Stimulated activated naive B cell treated with anti-CD40 and anti-IgM and Interleukin-4, amounts not matched to agents 10 μg/mL and 1 μg/mL and 100 μg/mL, for 72 hours (primary cell): ENCODE measurements at regions not wholly inside any gene's neighbourhood (a gene's known extent, or its start where the extent isn't known, plus 50 kb on each side); places are given as distances from the start of the nearest gene placed in this dataset.
"Not testable (repeated sequence)": the region's sequence is repeated elsewhere in the genome, so short reads cannot be mapped to it uniquely, and the experiment has no call there.

ENCODE experiments used
- ATAC-seq, 2 donors: fragments of 150-1000 bp; cut with Tn5 transposase; replicated peaks; 2 replicates each; pipeline ENCODE4 v1.10.0; 2021; ENCODE audit warnings: moderate library complexity in 1 of 2
- DNase-seq: peaks from one replicate; pipeline ENCODE4 v3.0.0; 2021
- H3K27ac Mint-ChIP-seq: one replicate; pipeline ENCODE4 v1.8.0; 2022; ENCODE audit warnings: mild to moderate bottlenecking, mixed read lengths
- H3K27me3 Mint-ChIP-seq, 2 donors: one replicate each; pipeline ENCODE4 v1.8.0; 2022; ENCODE audit warnings: mixed read lengths in 2 of 2
- H3K36me3 Mint-ChIP-seq, 2 donors: one replicate each; pipeline ENCODE4 v1.8.0; 2022; ENCODE audit warnings: mixed read lengths in 2 of 2, mild to moderate bottlenecking in 1 of 2
- H3K4me1 Mint-ChIP-seq, 2 donors: one replicate each; pipeline ENCODE4 v1.8.0; 2022; ENCODE audit warnings: mixed read lengths in 2 of 2, mild to moderate bottlenecking in 1 of 2
- H3K4me3 Mint-ChIP-seq, 2 donors: one replicate each; pipeline ENCODE4 v1.8.0; 2022; ENCODE audit warnings: mild to moderate bottlenecking in 2 of 2, mixed read lengths in 2 of 2, moderate library complexity in 1 of 2
- H3K9me3 Mint-ChIP-seq, 2 donors: one replicate each; pipeline ENCODE4 v1.8.0; 2022; ENCODE audit warnings: mixed read lengths in 2 of 2, mild to moderate bottlenecking in 1 of 2

DNA sequence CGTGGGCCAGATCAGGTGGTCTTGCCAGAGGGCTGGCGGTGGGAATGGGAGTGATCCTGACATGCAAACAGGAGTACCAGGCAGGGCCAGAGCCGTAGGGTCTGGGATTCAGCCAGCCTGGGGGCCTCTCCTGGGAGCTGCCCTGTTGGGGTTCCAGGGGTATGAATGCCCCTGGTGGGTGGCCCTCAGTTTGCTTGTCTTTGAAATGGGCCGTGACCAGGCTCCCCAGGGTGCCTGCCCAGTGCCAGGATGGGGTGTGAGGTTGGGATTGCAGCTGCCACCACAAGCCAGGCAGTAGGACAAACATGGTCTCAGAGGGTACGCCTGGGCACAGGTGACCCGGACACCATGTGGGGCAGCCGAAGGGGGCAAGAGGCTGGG, 168.8 kb downstream of the KIF26A start:
- no peak for DNase-seq
- no peak overlapping the region for H3K4me3 Mint-ChIP-seq
- H3K9me3 Mint-ChIP-seq = peaks cover 11 to 12% of the 10 kb centered on the region in 2 donors
- H3K4me1 Mint-ChIP-seq = no peaks in the 10 kb centered on the region
- no peak overlapping the region for H3K27ac Mint-ChIP-seq
- H3K27me3 Mint-ChIP-seq = peaks cover 9 to 12% of the 10 kb centered on the region in 2 donors
- no peak for ATAC-seq
- H3K36me3 Mint-ChIP-seq = no peaks in the 10 kb centered on the region

DNA sequence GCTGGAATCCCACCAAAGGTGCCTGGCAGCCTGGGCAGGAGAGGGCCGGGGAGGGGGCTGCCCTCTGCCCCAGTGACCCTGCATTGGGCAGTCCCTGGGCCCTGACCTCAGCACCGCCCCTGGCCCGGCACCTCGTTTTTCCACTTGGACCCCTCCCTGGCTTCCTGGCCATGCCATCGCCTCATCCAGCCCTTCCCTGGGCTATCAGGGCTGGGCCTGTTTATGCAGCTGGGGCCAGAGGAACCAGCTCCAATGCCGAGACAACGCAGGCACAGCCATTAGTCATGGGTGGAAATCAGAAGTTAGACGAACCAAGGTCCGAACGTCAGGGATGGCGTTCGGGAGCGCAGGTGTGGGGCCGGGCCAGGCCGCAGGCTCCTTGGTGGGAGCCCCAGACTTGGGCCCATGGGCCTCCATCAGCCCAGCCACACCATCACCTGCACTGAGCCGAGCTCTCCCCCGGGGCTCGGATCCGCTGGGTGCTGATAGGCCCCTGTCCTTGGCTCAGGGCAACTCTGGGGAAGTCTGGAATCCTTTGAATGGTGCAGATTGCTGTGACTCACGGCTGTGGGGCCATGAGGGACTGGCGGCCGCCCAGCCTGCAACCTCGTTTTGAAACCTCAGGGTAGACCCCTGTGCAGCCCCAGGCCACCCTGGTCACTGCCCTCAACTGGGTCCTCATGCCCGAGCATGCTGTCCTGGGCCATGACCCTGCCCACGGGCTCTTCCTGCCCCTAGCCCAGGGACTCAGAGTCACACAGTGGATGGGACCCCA, 169.4 kb downstream of the KIF26A start:
- Mint-ChIP-seq H3K27ac (no peak overlapping the region), H3K4me3 (no peak overlapping the region)

DNA sequence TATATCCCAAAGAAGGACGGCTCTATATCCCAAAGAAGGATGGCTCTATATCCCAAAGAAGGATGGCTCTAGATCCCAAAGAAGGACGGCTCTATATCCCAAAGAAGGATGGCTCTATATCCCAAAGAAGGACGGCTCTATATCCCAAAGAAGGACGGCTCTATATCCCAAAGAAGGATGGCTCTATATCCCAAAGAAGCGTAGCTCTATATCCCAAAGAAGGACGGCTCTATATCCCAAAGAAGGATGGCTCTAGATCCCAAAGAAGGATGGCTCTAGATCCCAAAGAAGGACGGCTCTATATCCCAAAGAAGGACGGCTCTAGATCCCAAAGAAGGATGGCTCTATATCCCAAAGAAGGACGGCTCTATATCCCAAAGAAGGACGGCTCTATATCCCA, 170.1 kb downstream of the KIF26A start:
- not testable (repeated sequence) for ATAC-seq, DNase-seq, H3K36me3 Mint-ChIP-seq, H3K4me3 Mint-ChIP-seq, H3K4me1 Mint-ChIP-seq, H3K27ac Mint-ChIP-seq
- H3K27me3 Mint-ChIP-seq = peaks cover 9 to 12% of the 10 kb centered on the region in 2 donors
- peaks cover 11 to 12% of the 10 kb centered on the region in 2 donors for H3K9me3 Mint-ChIP-seq

More for the DNA sequence above, 169.4 kb downstream of the KIF26A start:
- Mint-ChIP-seq H3K4me1 (no peaks in the 10 kb centered on the region), H3K27me3 (peaks cover 9 to 12% of the 10 kb centered on the region in 2 donors), H3K9me3 (peaks cover 11 to 12% of the 10 kb centered on the region in 2 donors), H3K36me3 (no peaks in the 10 kb centered on the region)
- ATAC-seq (no peak), DNase-seq (no peak)

DNA sequence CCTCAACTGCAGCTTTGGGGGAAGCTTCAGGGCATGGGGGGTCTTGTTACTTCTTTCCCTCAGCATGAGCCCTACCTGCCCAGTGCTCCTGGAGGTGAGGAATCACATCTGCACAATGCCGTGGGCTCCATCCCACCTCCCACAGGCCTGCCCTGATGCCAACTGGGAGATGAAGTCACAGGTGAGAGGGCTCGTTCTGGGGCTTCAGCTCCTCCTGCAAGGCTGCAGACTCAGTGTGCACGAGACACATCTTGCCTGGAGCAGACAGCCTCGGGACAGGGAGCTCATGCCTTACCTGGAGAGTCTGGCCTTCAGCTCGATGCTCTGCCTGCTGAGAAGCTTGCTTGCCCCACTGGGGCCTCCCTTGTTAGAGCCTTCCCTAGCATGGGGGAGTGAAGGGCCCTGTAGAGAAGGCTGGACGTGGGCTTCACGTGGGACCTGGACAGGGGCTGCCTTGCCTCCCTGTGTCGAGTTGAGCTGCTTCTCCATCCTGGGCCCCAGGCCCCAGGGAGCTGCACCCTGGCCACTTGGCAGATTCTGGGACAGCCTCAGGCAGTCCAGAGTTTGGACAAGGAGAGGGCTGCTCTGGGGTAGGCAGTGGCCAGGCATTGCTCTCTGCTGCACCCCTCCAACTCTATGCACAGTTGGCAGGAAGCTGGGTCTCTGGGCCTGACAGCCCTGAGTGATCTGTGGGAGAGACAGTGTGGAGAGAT, 171.4 kb downstream of the KIF26A start:
- Mint-ChIP-seq H3K9me3 (peaks cover 11 to 12% of the 10 kb centered on the region in 2 donors), H3K4me1 (no peaks in the 10 kb centered on the region), H3K36me3 (no peaks in the 10 kb centered on the region), H3K4me3 (no peak overlapping the region), H3K27ac (no peak overlapping the region), H3K27me3 (peaks cover 5 to 12% of the 10 kb centered on the region in 2 donors)
- ATAC-seq = no peak
- DNase-seq = no peak

DNA sequence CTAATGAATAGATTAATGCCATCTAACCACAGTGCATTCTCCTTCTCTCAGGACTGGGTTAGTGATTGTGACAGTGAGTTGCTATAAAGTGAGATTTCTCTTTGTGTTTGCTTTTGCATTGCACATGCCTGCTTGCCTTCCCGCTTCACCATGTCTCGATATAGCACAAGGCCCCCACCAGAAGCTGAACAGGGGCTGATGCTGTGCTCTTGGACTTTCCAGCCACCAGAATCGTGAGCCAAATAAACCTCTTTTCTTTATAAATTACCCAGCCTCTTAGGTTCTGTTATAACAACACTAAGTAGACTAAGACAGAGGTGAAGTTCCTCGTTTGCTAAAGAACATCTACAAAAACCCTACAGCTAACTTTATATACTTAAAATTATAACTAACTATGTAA, 173.0 kb downstream of the KIF26A start:
- Mint-ChIP-seq H3K27ac (no peak overlapping the region), H3K36me3 (no peaks in the 10 kb centered on the region), H3K4me1 (no peaks in the 10 kb centered on the region), H3K27me3 (peaks cover 0 to 8% of the 10 kb centered on the region in 2 donors), H3K4me3 (no peak overlapping the region), H3K9me3 (peaks cover 11 to 12% of the 10 kb centered on the region in 2 donors)
- no peak for DNase-seq
- ATAC-seq = no peak

DNA sequence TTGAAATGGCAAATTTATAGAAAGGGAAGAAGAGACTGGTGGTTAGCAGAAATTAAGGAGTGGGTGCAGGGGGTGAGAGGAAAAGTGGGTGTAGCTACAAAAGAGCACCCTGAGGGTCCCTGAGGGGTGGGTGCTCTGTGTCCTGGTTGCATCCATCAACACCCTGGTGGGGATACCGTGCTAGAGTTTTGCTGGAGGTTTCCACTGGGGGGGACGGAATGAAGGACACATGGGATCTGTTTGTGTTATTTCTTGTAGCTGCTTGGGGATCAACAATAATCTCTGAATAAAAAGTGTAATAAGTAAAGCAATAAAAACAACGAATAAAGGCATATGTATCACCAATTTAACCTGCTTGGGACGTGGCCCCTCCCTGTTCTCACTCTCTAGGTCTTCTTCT, 175.3 kb downstream of the KIF26A start:
- no peaks in the 10 kb centered on the region for H3K27me3 Mint-ChIP-seq
- no peak for ATAC-seq
- no peaks in the 10 kb centered on the region for H3K36me3 Mint-ChIP-seq
- H3K4me1 Mint-ChIP-seq = no peaks in the 10 kb centered on the region
- H3K9me3 Mint-ChIP-seq = peaks cover 11 to 12% of the 10 kb centered on the region in 2 donors
- no peak for DNase-seq
- no peak overlapping the region for H3K4me3 Mint-ChIP-seq
- no peak overlapping the region for H3K27ac Mint-ChIP-seq

DNA sequence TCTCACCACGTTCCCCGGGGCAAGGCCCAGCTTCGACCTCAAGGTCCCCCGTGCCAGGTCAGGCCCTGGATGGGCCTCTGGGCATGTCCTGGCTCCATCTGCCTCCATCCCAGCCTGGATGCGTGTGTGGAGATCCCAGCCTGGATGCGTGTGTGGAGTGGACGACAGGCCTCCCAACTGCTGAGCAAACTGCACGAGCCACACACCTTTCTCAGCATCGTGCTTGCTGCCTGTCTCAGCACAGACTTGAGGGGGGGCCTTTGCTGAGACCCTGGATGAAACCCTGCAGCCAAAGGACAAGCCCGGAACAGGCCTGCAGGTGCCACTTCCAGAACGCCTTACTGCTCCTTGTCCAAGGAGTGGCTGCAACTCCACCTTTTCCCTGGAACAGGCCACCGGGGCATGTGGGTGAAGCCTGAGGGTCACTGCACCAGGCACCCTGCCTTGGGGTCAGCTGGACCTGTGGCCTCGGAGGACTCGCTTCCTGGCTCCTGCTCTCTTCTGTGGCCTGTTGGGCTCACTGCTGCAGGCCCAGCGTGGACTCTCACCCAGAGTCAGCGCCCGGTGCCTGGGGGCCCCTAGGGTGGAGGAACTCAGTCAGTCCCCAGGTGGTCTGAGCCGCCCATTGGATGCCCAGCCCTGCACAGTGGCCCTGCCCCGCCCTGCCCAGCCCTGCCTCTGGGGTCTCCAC, 176.0 kb downstream of the KIF26A start:
- Mint-ChIP-seq H3K9me3 (peaks cover 11 to 12% of the 10 kb centered on the region in 2 donors), H3K27me3 (no peaks in the 10 kb centered on the region), H3K27ac (no peak overlapping the region), H3K4me1 (no peaks in the 10 kb centered on the region), H3K36me3 (no peaks in the 10 kb centered on the region), H3K4me3 (no peak overlapping the region)
- no peak for ATAC-seq
- no peak for DNase-seq

DNA sequence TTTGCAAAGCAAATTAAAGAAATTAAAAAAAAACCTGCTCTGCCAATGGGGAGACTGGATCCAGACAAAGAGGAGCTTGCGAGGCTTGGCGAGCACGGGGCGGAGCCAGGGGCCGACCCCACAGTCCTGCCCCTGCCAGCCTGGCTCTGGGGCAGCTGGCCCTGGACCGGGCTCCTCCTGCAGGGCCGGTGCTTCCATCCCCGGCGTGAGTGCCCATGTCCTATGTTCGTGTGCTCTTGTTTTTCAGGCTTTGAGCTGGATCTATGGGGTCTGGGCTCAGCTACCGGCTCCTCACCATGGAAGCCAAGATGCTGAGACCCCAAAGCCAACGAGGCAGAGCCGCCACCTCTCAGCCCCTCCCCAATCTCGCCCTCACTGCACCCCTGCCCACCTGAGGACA, 176.8 kb downstream of the KIF26A start:
- no peaks in the 10 kb centered on the region for H3K4me1 Mint-ChIP-seq
- H3K9me3 Mint-ChIP-seq = peaks cover 9 to 12% of the 10 kb centered on the region in 2 donors
- H3K27ac Mint-ChIP-seq = no peak overlapping the region
- DNase-seq (no peak), ATAC-seq (no peak)
- no peaks in the 10 kb centered on the region for H3K27me3 Mint-ChIP-seq
- H3K36me3 Mint-ChIP-seq = no peaks in the 10 kb centered on the region
- no peak overlapping the region for H3K4me3 Mint-ChIP-seq

DNA sequence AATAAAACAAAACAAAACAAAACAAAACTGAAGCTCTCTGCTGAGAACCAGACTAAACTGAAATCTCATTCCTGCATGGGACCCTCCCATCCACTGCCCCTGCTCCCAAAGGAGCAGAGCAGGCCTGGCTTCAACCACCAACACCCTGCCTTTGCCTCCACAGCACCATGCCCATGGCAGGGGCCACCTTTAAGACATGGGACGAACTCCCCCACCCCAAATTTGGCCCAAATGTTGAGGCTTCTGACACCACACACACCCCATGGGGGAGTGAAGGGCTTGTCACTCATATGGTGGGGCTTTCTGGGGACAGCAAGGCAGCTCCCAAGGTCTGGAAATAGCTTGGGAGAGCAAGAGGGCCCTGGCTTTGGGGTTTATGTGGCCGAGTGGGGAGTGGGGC, 177.2 kb downstream of the KIF26A start:
- Mint-ChIP-seq H3K27ac (no peak overlapping the region), H3K9me3 (peaks cover 5 to 7% of the 10 kb centered on the region in 2 donors), H3K4me1 (no peaks in the 10 kb centered on the region), H3K4me3 (no peak overlapping the region), H3K27me3 (peaks cover 0 to 3% of the 10 kb centered on the region in 2 donors), H3K36me3 (no peaks in the 10 kb centered on the region)
- ATAC-seq = no peak
- DNase-seq = no peak

DNA sequence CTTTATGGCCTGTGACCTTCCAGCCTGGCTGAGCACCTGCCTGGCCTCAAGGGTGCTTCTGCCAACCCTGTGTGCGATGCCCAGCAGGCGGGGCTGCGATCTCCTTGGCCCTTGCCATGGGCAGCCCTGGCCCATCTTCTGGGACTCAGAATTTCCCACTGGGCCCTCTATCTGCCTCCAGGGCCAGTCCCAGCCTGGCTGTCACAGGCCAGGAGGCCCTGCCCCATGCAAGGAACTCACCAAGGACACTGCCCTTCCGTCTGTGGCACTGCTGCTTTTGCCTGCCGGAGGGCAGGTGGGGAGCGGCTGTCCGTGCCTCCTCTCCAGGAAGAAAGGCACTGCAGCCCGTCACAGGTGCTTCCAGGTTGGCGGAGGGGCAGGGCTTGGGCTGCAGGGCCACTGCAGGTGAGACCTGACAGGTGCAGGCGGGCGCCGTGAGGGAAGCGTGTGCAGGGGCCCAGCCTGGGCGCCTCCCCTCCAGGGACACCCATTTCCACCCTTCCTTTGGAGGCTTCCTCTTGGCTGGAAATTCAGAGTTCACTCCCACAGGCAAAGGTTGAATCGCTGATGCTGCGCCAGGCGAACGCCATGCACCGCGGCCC, 177.8 kb downstream of the KIF26A start:
- no peak overlapping the region for H3K27ac Mint-ChIP-seq
- no peaks in the 10 kb centered on the region for H3K36me3 Mint-ChIP-seq
- no peak for ATAC-seq
- H3K4me1 Mint-ChIP-seq = no peaks in the 10 kb centered on the region
- H3K9me3 Mint-ChIP-seq = peaks cover 1 to 2% of the 10 kb centered on the region in 2 donors
- peaks cover 2 to 9% of the 10 kb centered on the region in 2 donors for H3K27me3 Mint-ChIP-seq
- DNase-seq = no peak
- H3K4me3 Mint-ChIP-seq = no peak overlapping the region

DNA sequence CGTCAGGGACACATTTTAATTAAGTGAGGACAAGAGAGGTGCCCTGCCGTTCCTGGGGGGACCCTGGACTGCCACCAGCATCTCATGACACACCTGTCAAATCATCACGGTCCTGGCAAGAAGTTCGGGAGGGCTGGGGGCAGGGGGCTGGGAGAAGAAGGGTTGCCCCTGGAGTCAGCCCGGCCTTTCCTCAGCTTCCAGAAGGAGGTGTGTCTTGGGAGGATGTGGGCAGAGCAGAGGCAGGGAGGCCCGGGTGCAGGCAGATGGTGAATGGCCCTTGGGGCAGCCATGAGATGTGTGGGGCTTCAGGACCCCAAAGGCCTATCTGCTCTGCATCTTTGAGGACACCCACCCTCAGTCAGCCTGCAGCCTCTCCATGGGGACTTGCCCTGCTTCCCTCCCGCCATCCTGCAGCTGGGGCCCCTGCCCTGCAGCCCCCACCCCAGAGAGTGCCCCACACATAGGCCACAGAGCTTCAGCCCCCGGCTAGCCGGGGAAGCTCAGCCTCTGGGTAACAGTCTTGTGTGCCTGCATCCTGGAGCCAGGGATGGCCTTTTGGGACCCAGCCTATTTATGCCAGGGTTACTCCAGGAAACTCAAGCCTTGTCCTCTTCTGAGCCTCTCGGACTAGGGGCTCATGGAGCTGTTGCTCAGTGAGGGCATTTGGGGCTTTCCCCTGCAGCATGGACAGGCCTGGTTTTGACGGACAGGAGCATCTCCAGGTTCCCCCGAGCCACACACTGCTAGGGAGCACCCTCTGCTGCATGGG, 178.5 kb downstream of the KIF26A start:
- ATAC-seq (no peak), DNase-seq (no peak)
- Mint-ChIP-seq H3K9me3 (no peaks in the 10 kb centered on the region), H3K27ac (no peak overlapping the region), H3K36me3 (no peaks in the 10 kb centered on the region), H3K4me3 (no peak overlapping the region), H3K4me1 (no peaks in the 10 kb centered on the region), H3K27me3 (peaks cover 5 to 14% of the 10 kb centered on the region in 2 donors)

DNA sequence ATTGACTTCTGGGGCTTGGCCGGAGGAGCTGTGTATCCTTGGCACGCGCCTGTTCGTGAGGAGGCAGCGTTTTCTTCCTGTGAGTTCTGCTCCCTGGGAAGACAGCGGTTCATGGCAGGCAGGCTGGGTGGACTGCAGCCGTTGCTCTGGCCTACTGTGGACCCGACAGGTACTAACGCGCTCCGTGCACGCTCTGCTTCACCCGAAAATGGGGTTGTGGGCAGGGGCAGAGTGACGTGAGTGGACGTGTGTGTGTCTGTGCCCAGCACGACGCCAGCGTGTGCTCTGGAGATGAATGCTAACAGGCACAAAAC, 179.1 kb downstream of the KIF26A start:
- Mint-ChIP-seq H3K27me3 (peaks cover 6 to 16% of the 10 kb centered on the region in 2 donors), H3K27ac (no peak overlapping the region), H3K9me3 (no peaks in the 10 kb centered on the region), H3K36me3 (no peaks in the 10 kb centered on the region), H3K4me1 (no peaks in the 10 kb centered on the region), H3K4me3 (no peak overlapping the region)
- DNase-seq = no peak
- ATAC-seq = no peak

DNA sequence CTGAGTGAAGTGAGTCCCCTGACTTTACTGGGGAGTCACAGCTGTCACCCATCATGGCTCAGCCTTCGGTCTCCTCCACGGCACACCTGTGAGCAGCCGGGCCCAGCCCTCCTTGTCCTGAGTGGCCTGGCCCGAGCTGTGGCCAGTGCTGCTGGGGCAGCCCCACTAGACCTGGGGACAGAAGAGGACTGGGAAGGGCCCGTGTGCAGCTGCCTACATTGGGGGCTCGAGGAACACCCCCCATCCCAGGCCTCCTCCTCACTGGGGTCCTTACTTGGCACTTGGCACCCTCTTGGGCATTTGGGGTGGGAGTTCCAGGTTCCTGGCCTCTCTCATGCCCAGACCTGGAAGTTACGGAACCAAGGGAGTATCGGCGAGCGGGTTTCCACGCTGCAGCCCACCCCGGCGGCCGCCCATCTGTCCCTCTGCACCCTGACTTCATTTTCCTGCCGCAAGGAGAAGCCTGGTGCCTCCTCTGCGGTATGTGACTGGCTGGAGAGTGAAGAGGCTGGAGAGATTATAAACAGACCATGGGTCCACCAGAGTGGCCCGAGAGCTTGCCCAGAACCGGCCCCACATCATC, 179.7 kb downstream of the KIF26A start:
- no peak for ATAC-seq
- Mint-ChIP-seq H3K27me3 (peaks cover 9 to 21% of the 10 kb centered on the region in 2 donors), H3K27ac (no peak overlapping the region), H3K36me3 (no peaks in the 10 kb centered on the region), H3K4me3 (no peak overlapping the region), H3K4me1 (no peaks in the 10 kb centered on the region), H3K9me3 (no peaks in the 10 kb centered on the region)
- no peak for DNase-seq
